Endothelial cell of umbilical vein (primary cell): ENCODE measurements at regions not wholly inside any gene's neighbourhood (a gene's known extent, or its start where the extent isn't known, plus 50 kb on each side); places are given as distances from the start of the nearest gene placed in this dataset.

Source experiments
- EZH2 ChIP-seq: IDR thresholded peaks from 2 replicates; pipeline ENCODE4 v1.6.1; 2012; ENCODE audit warnings: borderline replicate concordance, low read depth, mild to moderate bottlenecking, moderate library complexity, low read length, inconsistent platforms; ENCODE audit not compliant: severe bottlenecking
- FOS ChIP-seq: IDR thresholded peaks from 2 replicates; pipeline ENCODE4 v1.6.1; 2011; ENCODE audit warnings: mild to moderate bottlenecking, low read length, moderate library complexity, borderline replicate concordance; ENCODE audit not compliant: insufficient read depth
- GATA2 ChIP-seq: IDR thresholded peaks from 2 replicates; pipeline ENCODE4 v1.7.0; 2011; ENCODE audit warnings: low read depth, mild to moderate bottlenecking, moderate library complexity, mixed read lengths, low read length; ENCODE audit not compliant: insufficient read length, insufficient read depth
- JUN ChIP-seq: IDR thresholded peaks from 2 replicates; pipeline ENCODE4 v1.6.1; 2011; ENCODE audit warnings: borderline replicate concordance, low read depth; ENCODE audit not compliant: insufficient read length, insufficient read depth
- MAX ChIP-seq: IDR thresholded peaks from 2 replicates; pipeline ENCODE4 v1.6.1; 2011; ENCODE audit not compliant: insufficient read depth, insufficient read length
- MYC ChIP-seq: IDR thresholded peaks from one replicate; pipeline ENCODE4 v1.6.1; 2011; ENCODE audit warnings: mild to moderate bottlenecking, low read depth, low read length
- POLR2A ChIP-seq: IDR thresholded peaks from 2 replicates; pipeline ENCODE4 v1.6.1; 2012; ENCODE audit warnings: low read depth, mild to moderate bottlenecking, control low read depth, low read length
- POLR2AphosphoS5 ChIP-seq: IDR thresholded peaks from 2 replicates; pipeline ENCODE4 v1.6.1; 2012; ENCODE audit warnings: low read depth, mild to moderate bottlenecking, control low read depth, low read length, moderate library complexity; ENCODE audit not compliant: insufficient read depth
- TF ChIP-seq, protein P1 (sequence below), 2 donors: IDR thresholded peaks; 1 replicate in 1 of 2; 2 replicates in 1 of 2; pipeline ENCODE4 v1.5.1; 2011; ENCODE audit warnings: low read length in 2 of 2, mild to moderate bottlenecking in 2 of 2, moderate library complexity in 2 of 2, control low read depth in 1 of 2, inconsistent platforms in 1 of 2, low read depth in 1 of 2; ENCODE audit not compliant: insufficient read depth in 1 of 2; ENCODE audit errors: extremely low read depth in 1 of 2

- TF ChIP-seq, protein P1, sequence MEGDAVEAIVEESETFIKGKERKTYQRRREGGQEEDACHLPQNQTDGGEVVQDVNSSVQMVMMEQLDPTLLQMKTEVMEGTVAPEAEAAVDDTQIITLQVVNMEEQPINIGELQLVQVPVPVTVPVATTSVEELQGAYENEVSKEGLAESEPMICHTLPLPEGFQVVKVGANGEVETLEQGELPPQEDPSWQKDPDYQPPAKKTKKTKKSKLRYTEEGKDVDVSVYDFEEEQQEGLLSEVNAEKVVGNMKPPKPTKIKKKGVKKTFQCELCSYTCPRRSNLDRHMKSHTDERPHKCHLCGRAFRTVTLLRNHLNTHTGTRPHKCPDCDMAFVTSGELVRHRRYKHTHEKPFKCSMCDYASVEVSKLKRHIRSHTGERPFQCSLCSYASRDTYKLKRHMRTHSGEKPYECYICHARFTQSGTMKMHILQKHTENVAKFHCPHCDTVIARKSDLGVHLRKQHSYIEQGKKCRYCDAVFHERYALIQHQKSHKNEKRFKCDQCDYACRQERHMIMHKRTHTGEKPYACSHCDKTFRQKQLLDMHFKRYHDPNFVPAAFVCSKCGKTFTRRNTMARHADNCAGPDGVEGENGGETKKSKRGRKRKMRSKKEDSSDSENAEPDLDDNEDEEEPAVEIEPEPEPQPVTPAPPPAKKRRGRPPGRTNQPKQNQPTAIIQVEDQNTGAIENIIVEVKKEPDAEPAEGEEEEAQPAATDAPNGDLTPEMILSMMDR (IDR thresholded peaks at IDR 0.05; ENCODE audit: extremely low read depth in 1 of 2, insufficient read depth in 1 of 2, low read depth in 1 of 2, low read length in 2 of 2), result no peak
- TF ChIP-seq POLR2A (no peak), POLR2AphosphoS5 (no peak), EZH2 (no peak), MAX (no peak), MYC (no peak), JUN (no peak), FOS (no peak), GATA2 (no peak)
Measured at GRCh38 chr4:28565396-28565795, 1704.8 kb downstream of the STIM2 start.
